ENCODE measurements at regions not wholly inside any gene's neighbourhood (a gene's known extent, or its start where the extent isn't known, plus 50 kb on each side); places are given as distances from the start of the nearest gene placed in this dataset.

GRCh38 chr20:63060057-63060991 is 53.6 kb upstream of the BHLHE23 start:
- peaks cover 26% of the 10 kb centered on the region for H3K27me3 Mint-ChIP-seq
- H3K4me1 ChIP-seq (ENCODE audit: insufficient read depth, low read length): peaks cover 8% of the 10 kb centered on the region
- peaks cover 0 to 24% of the 10 kb centered on the region in 2 experiments for H3K9me3 ChIP-seq (ENCODE audit: control insufficient read depth in 1 of 2, insufficient read depth in 1 of 2, low read length in 2 of 2)
- ChIA-PET POLR2A (no interaction called here), CTCF (no interaction called here)
- H3K27ac ChIP-seq (ENCODE audit: low read depth in 1 of 2, low read length in 2 of 2): no peak overlapping the region
- H3K27me3 ChIP-seq (ENCODE audit: control insufficient read depth in 1 of 2, insufficient read depth in 2 of 2, low read length in 2 of 2): peaks cover 5 to 21% of the 10 kb centered on the region in 2 experiments
- TF ChIP-seq CTCF (IDR thresholded peaks at IDR 0.05): no peak
- no peaks in the 10 kb centered on the region for H3K4me1 Mint-ChIP-seq (ENCODE audit: low read depth)
- H3K36me3 ChIP-seq (ENCODE audit: insufficient read depth, low read length): no peaks in the 10 kb centered on the region
- H3K27ac Mint-ChIP-seq: no peak overlapping the region
- H3K4me3 Mint-ChIP-seq: no peak overlapping the region
- intact Hi-C loops (cut with DNase I, micrococcal nuclease): no loop called here
- H3K4me3 ChIP-seq (ENCODE audit: low read length): no peak overlapping the region
- DNase-seq (peak in 1 of 14 experiments; percentile 22), ATAC-seq (ENCODE audit: poor library complexity) (no peak)
- H3K36me3 Mint-ChIP-seq (ENCODE audit: low read depth): no peaks in the 10 kb centered on the region
- no peaks in the 10 kb centered on the region for H3K9me3 Mint-ChIP-seq

DNA sequence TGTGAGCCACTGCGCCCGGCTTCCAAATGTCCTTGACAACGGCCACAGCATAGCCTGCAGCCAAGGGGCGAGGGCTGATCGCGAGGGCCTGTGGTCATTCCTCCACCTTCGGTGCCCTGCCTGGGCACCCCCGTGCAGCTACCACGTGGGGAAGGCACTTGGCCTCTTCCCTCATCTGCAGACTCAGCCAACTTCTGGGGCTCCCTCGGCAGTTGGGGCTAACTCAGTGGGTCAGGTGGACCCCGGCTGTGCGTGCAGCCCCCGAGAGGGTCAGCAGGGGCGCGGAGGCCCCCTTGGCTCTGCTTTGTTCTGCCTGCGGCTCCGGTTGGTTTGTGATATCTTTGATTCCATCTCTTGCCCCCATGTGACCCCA is 52.9 kb upstream of the BHLHE23 start:
- ATAC-seq (ENCODE audit: poor library complexity) (no peak), DNase-seq (peak in 1 of 14 experiments; percentile 27)
- Mint-ChIP-seq H3K9me3 (no peaks in the 10 kb centered on the region), H3K27me3 (peaks cover 26% of the 10 kb centered on the region), H3K4me3 (no peak overlapping the region), H3K36me3 (ENCODE audit: low read depth) (no peaks in the 10 kb centered on the region), H3K27ac (no peak overlapping the region), H3K4me1 (ENCODE audit: low read depth) (no peaks in the 10 kb centered on the region)
- Histone ChIP-seq H3K9me3 (ENCODE audit: control insufficient read depth in 1 of 2, insufficient read depth in 1 of 2, low read length in 2 of 2) (peaks cover 0 to 18% of the 10 kb centered on the region in 2 experiments), H3K4me1 (ENCODE audit: insufficient read depth, low read length) (peaks cover 8% of the 10 kb centered on the region), H3K4me3 (ENCODE audit: low read length) (no peak overlapping the region), H3K36me3 (ENCODE audit: insufficient read depth, low read length) (no peaks in the 10 kb centered on the region), H3K27ac (ENCODE audit: low read depth in 1 of 2, low read length in 2 of 2) (no peak overlapping the region), H3K27me3 (ENCODE audit: control insufficient read depth in 1 of 2, insufficient read depth in 2 of 2, low read length in 2 of 2) (peaks cover 5 to 21% of the 10 kb centered on the region in 2 experiments)
- ChIA-PET CTCF (no interaction called here), POLR2A (no interaction called here)
- intact Hi-C loops (cut with DNase I, micrococcal nuclease): no loop called here
- TF ChIP-seq CTCF (IDR thresholded peaks at IDR 0.05): no peak

GRCh38 chr20:63058696-63059335 is 52.1 kb upstream of the BHLHE23 start:
- Mint-ChIP-seq H3K36me3 (ENCODE audit: low read depth) (no peaks in the 10 kb centered on the region), H3K27ac (no peak overlapping the region), H3K27me3 (peaks cover 24% of the 10 kb centered on the region), H3K4me3 (no peak overlapping the region), H3K9me3 (no peaks in the 10 kb centered on the region), H3K4me1 (ENCODE audit: low read depth) (no peaks in the 10 kb centered on the region)
- peak in 1 of 14 experiments; percentile 27 for DNase-seq
- ChIA-PET CTCF (no interaction called here), POLR2A (no interaction called here)
- Histone ChIP-seq H3K27ac (ENCODE audit: low read depth in 1 of 2, low read length in 2 of 2) (no peak overlapping the region), H3K4me1 (ENCODE audit: insufficient read depth, low read length) (peaks cover 8% of the 10 kb centered on the region), H3K36me3 (ENCODE audit: insufficient read depth, low read length) (no peaks in the 10 kb centered on the region), H3K4me3 (ENCODE audit: low read length) (no peak overlapping the region), H3K27me3 (ENCODE audit: control insufficient read depth in 1 of 2, insufficient read depth in 2 of 2, low read length in 2 of 2) (peaks cover 10 to 16% of the 10 kb centered on the region in 2 experiments), H3K9me3 (ENCODE audit: control insufficient read depth in 1 of 2, insufficient read depth in 1 of 2, low read length in 2 of 2) (peaks cover 0 to 11% of the 10 kb centered on the region in 2 experiments)
- TF ChIP-seq CTCF (IDR thresholded peaks at IDR 0.05): no peak
- ATAC-seq (ENCODE audit: poor library complexity): no peak
- intact Hi-C loops (cut with DNase I, micrococcal nuclease): no loop called here

All from CD4-positive, alpha-beta T cell (primary cell).